UCSD-AML1 (cell line): ENCODE measurements at regions not wholly inside any gene's neighbourhood (a gene's known extent, or its start where the extent isn't known, plus 50 kb on each side); places are given as distances from the start of the nearest gene placed in this dataset.
A peak's percentile ranks its signal among the peaks of the same experiment; 100 is the strongest.
"Not testable (repeated sequence)": the region's sequence is repeated elsewhere in the genome, so short reads cannot be mapped to it uniquely, and the experiment has no call there.

Source experiments
- DNase-seq: peaks from one replicate; lab custom pipeline; 2025; ENCODE audit not compliant: unreplicated experiment; lab: John Stamatoyannopoulos, UW

GRCh38 chr12:73009138-73009834 is 737.1 kb downstream of the TRHDE start:
- not testable (repeated sequence) for DNase-seq

- no peak for DNase-seq
Observed at GRCh38 chr12:73017981-73018380, 745.8 kb downstream of the TRHDE start.

- no peak for DNase-seq
Observed at GRCh38 chr12:73053893-73054292, 781.7 kb downstream of the TRHDE start.

- DNase-seq = no peak
Observed at GRCh38 chr12:73057428-73057827, 785.3 kb downstream of the TRHDE start.

GRCh38 chr12:73065913-73066312 is 793.7 kb downstream of the TRHDE start:
- DNase-seq = no peak

GRCh38 chr12:73067616-73068015 is 795.4 kb downstream of the TRHDE start:
- DNase-seq = no peak

GRCh38 chr12:73072214-73072613 is 800.0 kb downstream of the TRHDE start:
- no peak for DNase-seq

GRCh38 chr12:73076760-73077159 is 804.6 kb downstream of the TRHDE start:
- DNase-seq = no peak

- no peak for DNase-seq
Observed at GRCh38 chr12:73083736-73084135, 811.6 kb downstream of the TRHDE start.

GRCh38 chr12:73106296-73106695 is 834.1 kb downstream of the TRHDE start:
- no peak for DNase-seq

- DNase-seq = no peak
Observed at GRCh38 chr12:73106896-73107295, 834.7 kb downstream of the TRHDE start.

GRCh38 chr12:73110816-73111215 is 838.6 kb downstream of the TRHDE start:
- DNase-seq = no peak

- no peak for DNase-seq
Observed at GRCh38 chr12:73112035-73112816, 840.1 kb downstream of the TRHDE start.

GRCh38 chr12:73124480-73124879 is 852.3 kb downstream of the TRHDE start:
- no peak for DNase-seq

- DNase-seq = no peak
Observed at GRCh38 chr12:73125148-73125547, 853.0 kb downstream of the TRHDE start.

GRCh38 chr12:73136386-73136785 is 864.2 kb downstream of the TRHDE start:
- peak; percentile 2 for DNase-seq

- DNase-seq = not testable (repeated sequence)
Observed at GRCh38 chr12:73139642-73140041, 867.5 kb downstream of the TRHDE start.

- no peak for DNase-seq
Observed at GRCh38 chr12:73158341-73158740, 886.2 kb downstream of the TRHDE start.

GRCh38 chr12:73159954-73160353 is 887.8 kb downstream of the TRHDE start:
- DNase-seq = no peak

GRCh38 chr12:73161970-73162369 is 889.8 kb downstream of the TRHDE start:
- no peak for DNase-seq

- DNase-seq = no peak
Observed at GRCh38 chr12:73180734-73181133, 908.6 kb downstream of the TRHDE start.

- DNase-seq = no peak
Observed at GRCh38 chr12:73181244-73181643, 909.1 kb downstream of the TRHDE start.
